WTC11 (cell line): ENCODE measurements at regions not wholly inside any gene's neighbourhood (a gene's known extent, or its start where the extent isn't known, plus 50 kb on each side); places are given as distances from the start of the nearest gene placed in this dataset.

Source experiments
- ATAC-seq: fragments of 200-7000 bp; cut with Tn5 transposase; 2 replicates; pipeline ENCODE4 v1.10.0; 2021; ENCODE audit warnings: mild to moderate bottlenecking, moderate library complexity
- CTCF ChIA-PET: fragments of 300-600 bp; sonication (Branson Sonifier 250); formaldehyde crosslinking; loops from one replicate; lab custom pipeline; 2021; ENCODE audit warnings: antibody characterized with exemption; lab: Charles Lee
- POLR2A ChIA-PET: fragments of 350-600 bp; sonication (Branson Sonifier 250); formaldehyde crosslinking; loops from one replicate; lab custom pipeline; 2021; ENCODE audit warnings: antibody characterized with exemption; lab: Charles Lee
- DNase-seq: peaks from one replicate; pipeline ENCODE4 v3.0.0; 2021; ENCODE audit warnings: low spot score
- H3K27ac Mint-ChIP-seq: 2 replicates; pipeline ENCODE4 v1.8.0; 2021; ENCODE audit warnings: mixed read lengths
- H3K27me3 Mint-ChIP-seq: 2 replicates; pipeline ENCODE4 v1.8.0; 2021; ENCODE audit warnings: low read depth, mild to moderate bottlenecking, moderate library complexity, mixed read lengths
- H3K36me3 Mint-ChIP-seq: 2 replicates; pipeline ENCODE4 v1.8.0; 2021; ENCODE audit warnings: mixed read lengths
- H3K4me1 Mint-ChIP-seq: 2 replicates; pipeline ENCODE4 v1.8.0; 2022; ENCODE audit warnings: mixed read lengths
- H3K4me3 Mint-ChIP-seq: 2 replicates; pipeline ENCODE4 v1.8.0; 2021; ENCODE audit warnings: mild to moderate bottlenecking, moderate library complexity, mixed read lengths
- H3K9me3 Mint-ChIP-seq: 2 replicates; pipeline ENCODE4 v1.8.0; 2021; ENCODE audit warnings: mixed read lengths
- EMX1 ChIP-seq: fragments of 250-450 bp; sonication (Bioruptor Pico); IDR thresholded peaks from 2 replicates; pipeline ENCODE4 v1.8.0; 2021; ENCODE audit warnings: mild to moderate bottlenecking
- ESRRA ChIP-seq: sonication (generic); formaldehyde crosslinking; IDR thresholded peaks from 2 replicates; pipeline ENCODE4 v1.8.1; 2022; ENCODE audit warnings: mild to moderate bottlenecking, missing genetic modification reagents, borderline replicate concordance
- ETV6 ChIP-seq: sonication (generic); formaldehyde crosslinking; IDR thresholded peaks from 2 replicates; pipeline ENCODE4 v1.8.1; 2022; ENCODE audit warnings: mild to moderate bottlenecking, missing genetic modification reagents
- FOXJ3 ChIP-seq: sonication (generic); formaldehyde crosslinking; IDR thresholded peaks from 2 replicates; pipeline ENCODE4 v1.9.0; 2021; ENCODE audit warnings: missing genetic modification reagents, mild to moderate bottlenecking, borderline replicate concordance
- FOXK1 ChIP-seq: sonication (generic); formaldehyde crosslinking; IDR thresholded peaks from 2 replicates; pipeline ENCODE4 v1.8.0; 2022; ENCODE audit warnings: mild to moderate bottlenecking, moderate library complexity, missing genetic modification reagents
- GABPB1 ChIP-seq: sonication (generic); formaldehyde crosslinking; IDR thresholded peaks from 2 replicates; pipeline ENCODE4 v1.8.1; 2023; ENCODE audit warnings: mild to moderate bottlenecking, missing genetic modification reagents
- HMGA2 ChIP-seq: fragments of 250-450 bp; sonication (Bioruptor Pico); IDR thresholded peaks from 2 replicates; pipeline ENCODE4 v1.4.0; 2021; ENCODE audit warnings: mild to moderate bottlenecking, moderate library complexity
- NFATC4 ChIP-seq: fragments of 250-450 bp; sonication (Bioruptor Pico); IDR thresholded peaks from 2 replicates; pipeline ENCODE4 v1.9.0; 2021; ENCODE audit warnings: mild to moderate bottlenecking
- NFE2L1 ChIP-seq: sonication (generic); formaldehyde crosslinking; IDR thresholded peaks from 2 replicates; pipeline ENCODE4 v1.8.1; 2023; ENCODE audit warnings: missing genetic modification reagents
- NR2C2 ChIP-seq: sonication (generic); formaldehyde crosslinking; IDR thresholded peaks from 2 replicates; pipeline ENCODE4 v1.8.0; 2022; ENCODE audit warnings: mild to moderate bottlenecking, missing genetic modification reagents
- PRRX2 ChIP-seq: fragments of 250-450 bp; sonication (Bioruptor Pico); IDR thresholded peaks from 2 replicates; pipeline ENCODE4 v1.8.0; 2021; ENCODE audit warnings: mild to moderate bottlenecking
- SMAD4 ChIP-seq: sonication (generic); formaldehyde crosslinking; IDR thresholded peaks from 2 replicates; pipeline ENCODE4 v1.8.0; 2022; ENCODE audit warnings: mild to moderate bottlenecking, missing genetic modification reagents
- SP1 ChIP-seq: sonication (generic); formaldehyde crosslinking; conservative IDR thresholded peaks from 2 replicates; pipeline ENCODE4 v1.8.1; 2022; ENCODE audit warnings: missing genetic modification reagents
- TCF7 ChIP-seq: sonication (generic); formaldehyde crosslinking; IDR thresholded peaks from 2 replicates; pipeline ENCODE4 v1.8.0; 2022; ENCODE audit warnings: mild to moderate bottlenecking, low read depth, missing genetic modification reagents, moderate library complexity
- ZBTB21 ChIP-seq: sonication (generic); formaldehyde crosslinking; IDR thresholded peaks from 2 replicates; pipeline ENCODE4 v1.8.1; 2023; ENCODE audit warnings: mild to moderate bottlenecking, missing genetic modification reagents, borderline replicate concordance
- ZNF219 ChIP-seq: sonication (generic); formaldehyde crosslinking; IDR thresholded peaks from 2 replicates; pipeline ENCODE4 v1.8.0; 2023; ENCODE audit warnings: missing genetic modification reagents, mild to moderate bottlenecking, borderline replicate concordance
- ZNF232 ChIP-seq: sonication (generic); formaldehyde crosslinking; IDR thresholded peaks from 2 replicates; pipeline ENCODE4 v1.8.0; 2022; ENCODE audit warnings: mild to moderate bottlenecking, missing genetic modification reagents
- ZNF396 ChIP-seq: fragments of 250-450 bp; sonication (Bioruptor Pico); IDR thresholded peaks from 2 replicates; pipeline ENCODE4 v1.8.0; 2021; ENCODE audit warnings: mild to moderate bottlenecking, moderate library complexity, borderline replicate concordance
- ZNF416 ChIP-seq: fragments of 250-450 bp; sonication (Bioruptor Pico); IDR thresholded peaks from 2 replicates; pipeline ENCODE4 v1.9.0; 2021; ENCODE audit warnings: mild to moderate bottlenecking, inconsistent platforms
- ZNF423 ChIP-seq: fragments of 250-450 bp; sonication (Bioruptor Pico); IDR thresholded peaks from 2 replicates; pipeline ENCODE4 v2.1.2; 2022; ENCODE audit warnings: mild to moderate bottlenecking, moderate library complexity
- TF ChIP-seq, protein P1 (sequence below): sonication (generic); formaldehyde crosslinking; IDR thresholded peaks from 2 replicates; pipeline ENCODE4 v1.8.0; 2022; ENCODE audit warnings: missing genetic modification reagents
- TF ChIP-seq, protein P2 (sequence below): sonication (generic); formaldehyde crosslinking; conservative IDR thresholded peaks from 2 replicates; pipeline ENCODE4 v1.8.1; 2022; ENCODE audit warnings: mild to moderate bottlenecking, missing genetic modification reagents
- TF ChIP-seq, protein P3 (sequence below): sonication (generic); formaldehyde crosslinking; IDR thresholded peaks from 2 replicates; pipeline ENCODE4 v1.8.1; 2023; ENCODE audit warnings: mild to moderate bottlenecking, missing genetic modification reagents
- TF ChIP-seq, protein P4 (sequence below): sonication (generic); formaldehyde crosslinking; IDR thresholded peaks from 2 replicates; pipeline ENCODE4 v1.8.1; 2023; ENCODE audit warnings: mild to moderate bottlenecking, missing genetic modification reagents, moderate library complexity

DNA sequence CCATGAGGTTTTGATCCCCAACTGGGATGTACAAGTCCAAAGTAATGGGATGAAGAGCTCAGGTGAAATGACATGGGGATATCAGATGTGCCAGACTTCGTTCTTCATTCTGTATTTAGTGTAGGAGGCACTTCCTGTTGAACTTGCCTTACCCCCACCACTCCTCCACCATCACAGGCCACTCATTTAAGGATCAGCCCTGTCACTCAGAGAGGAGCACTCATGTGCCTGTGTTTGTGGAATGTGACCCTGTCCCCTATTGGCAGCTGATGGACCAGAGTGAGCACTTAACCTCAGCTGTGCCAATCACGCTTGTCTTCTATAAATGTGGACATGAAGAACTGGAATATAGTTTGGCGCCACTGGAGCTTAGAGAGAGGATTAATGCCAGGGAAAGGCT is 91.4 kb upstream of the CTTNBP2NL start:
- H3K27me3 Mint-ChIP-seq, result peaks cover 2% of the 10 kb centered on the region; the same call in 1 of the 2 replicates
- ATAC-seq (no peak), DNase-seq (no peak)
- no peaks in the 10 kb centered on the region for H3K36me3 Mint-ChIP-seq
- ChIA-PET POLR2A (no interaction called here), CTCF (interaction anchor here (1.2 kb wide), 1 partner anchor 32 kb away, joined by 4 read pairs; no protein-coding TSS in a partner anchor)
- H3K9me3 Mint-ChIP-seq, result no peaks in the 10 kb centered on the region; the same call in 1 of the 2 replicates
- peaks cover 17% of the 10 kb centered on the region for H3K4me1 Mint-ChIP-seq
- H3K4me3 Mint-ChIP-seq, result no peak overlapping the region
- TF ChIP-seq, protein P1, sequence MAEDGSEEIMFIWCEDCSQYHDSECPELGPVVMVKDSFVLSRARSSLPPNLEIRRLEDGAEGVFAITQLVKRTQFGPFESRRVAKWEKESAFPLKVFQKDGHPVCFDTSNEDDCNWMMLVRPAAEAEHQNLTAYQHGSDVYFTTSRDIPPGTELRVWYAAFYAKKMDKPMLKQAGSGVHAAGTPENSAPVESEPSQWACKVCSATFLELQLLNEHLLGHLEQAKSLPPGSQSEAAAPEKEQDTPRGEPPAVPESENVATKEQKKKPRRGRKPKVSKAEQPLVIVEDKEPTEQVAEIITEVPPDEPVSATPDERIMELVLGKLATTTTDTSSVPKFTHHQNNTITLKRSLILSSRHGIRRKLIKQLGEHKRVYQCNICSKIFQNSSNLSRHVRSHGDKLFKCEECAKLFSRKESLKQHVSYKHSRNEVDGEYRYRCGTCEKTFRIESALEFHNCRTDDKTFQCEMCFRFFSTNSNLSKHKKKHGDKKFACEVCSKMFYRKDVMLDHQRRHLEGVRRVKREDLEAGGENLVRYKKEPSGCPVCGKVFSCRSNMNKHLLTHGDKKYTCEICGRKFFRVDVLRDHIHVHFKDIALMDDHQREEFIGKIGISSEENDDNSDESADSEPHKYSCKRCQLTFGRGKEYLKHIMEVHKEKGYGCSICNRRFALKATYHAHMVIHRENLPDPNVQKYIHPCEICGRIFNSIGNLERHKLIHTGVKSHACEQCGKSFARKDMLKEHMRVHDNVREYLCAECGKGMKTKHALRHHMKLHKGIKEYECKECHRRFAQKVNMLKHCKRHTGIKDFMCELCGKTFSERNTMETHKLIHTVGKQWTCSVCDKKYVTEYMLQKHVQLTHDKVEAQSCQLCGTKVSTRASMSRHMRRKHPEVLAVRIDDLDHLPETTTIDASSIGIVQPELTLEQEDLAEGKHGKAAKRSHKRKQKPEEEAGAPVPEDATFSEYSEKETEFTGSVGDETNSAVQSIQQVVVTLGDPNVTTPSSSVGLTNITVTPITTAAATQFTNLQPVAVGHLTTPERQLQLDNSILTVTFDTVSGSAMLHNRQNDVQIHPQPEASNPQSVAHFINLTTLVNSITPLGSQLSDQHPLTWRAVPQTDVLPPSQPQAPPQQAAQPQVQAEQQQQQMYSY, result no peak
- TF ChIP-seq GABPB1 (no peak), EMX1 (no peak), ZNF416 (CRISPR knock-in tag) (no peak), ZNF232 (CRISPR knock-in tag) (no peak), FOXJ3 (CRISPR knock-in tag) (no peak), ZBTB21 (CRISPR knock-in tag) (no peak), ZNF219 (CRISPR knock-in tag) (no peak), TCF7 (no peak), ZNF423 (no peak), NFE2L1 (CRISPR knock-in tag) (no peak), ESRRA (no peak), PRRX2 (CRISPR knock-in tag) (no peak), FOXK1 (CRISPR knock-in tag) (no peak)
- TF ChIP-seq, protein P2, sequence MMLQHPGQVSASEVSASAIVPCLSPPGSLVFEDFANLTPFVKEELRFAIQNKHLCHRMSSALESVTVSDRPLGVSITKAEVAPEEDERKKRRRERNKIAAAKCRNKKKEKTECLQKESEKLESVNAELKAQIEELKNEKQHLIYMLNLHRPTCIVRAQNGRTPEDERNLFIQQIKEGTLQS (CRISPR knock-in tag), result no peak
- H3K27ac Mint-ChIP-seq, result no peak overlapping the region

DNA sequence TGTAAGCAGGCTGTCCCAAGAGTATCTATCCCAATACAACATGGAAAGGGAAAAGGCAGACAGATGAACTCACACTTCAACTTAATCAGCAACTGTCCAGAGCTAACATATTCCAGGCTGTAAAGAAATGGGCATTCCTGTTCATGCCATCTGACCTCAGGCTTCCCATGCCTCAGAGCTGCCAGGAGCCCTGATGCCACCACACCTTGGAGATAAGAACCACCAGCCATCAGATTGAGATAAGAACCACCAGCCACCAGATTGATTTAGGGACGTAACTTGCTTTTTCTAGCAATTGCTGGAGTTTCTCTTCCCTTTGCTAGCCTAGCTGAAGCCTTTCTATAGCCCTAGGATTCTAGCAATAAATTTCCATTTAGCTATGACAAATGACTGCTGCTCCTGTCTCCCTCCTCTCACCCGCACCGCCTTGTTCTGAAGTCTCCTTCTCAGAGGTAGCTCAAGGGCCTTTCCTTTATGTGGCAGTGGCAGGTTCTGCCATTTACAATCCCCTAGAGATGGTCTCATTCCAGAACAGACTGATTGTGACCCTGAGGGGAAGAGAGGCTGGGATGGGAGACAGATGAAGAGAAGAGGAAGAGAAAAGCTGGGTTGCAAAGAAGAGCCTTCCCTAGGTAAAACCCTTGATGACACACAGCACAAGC is 88.0 kb upstream of the CTTNBP2NL start:
- Mint-ChIP-seq H3K4me1 (peaks cover 19% of the 10 kb centered on the region), H3K36me3 (no peaks in the 10 kb centered on the region), H3K27ac (no peak overlapping the region), H3K4me3 (no peak overlapping the region), H3K9me3 (no peaks in the 10 kb centered on the region), H3K27me3 (peaks cover 2% of the 10 kb centered on the region; the same call in 1 of the 2 replicates)
- ChIA-PET POLR2A (no interaction called here), CTCF (interaction anchor here (1.0 to 3.2 kb wide), 6 partner anchors 8 to 367 kb away, joined by 3 to 33 read pairs (median 3); partner anchors contain the start of gene MOV10)
- ATAC-seq (no peak; the same call in 1 of the 2 replicates), DNase-seq (no peak)
- TF ChIP-seq, protein P3, sequence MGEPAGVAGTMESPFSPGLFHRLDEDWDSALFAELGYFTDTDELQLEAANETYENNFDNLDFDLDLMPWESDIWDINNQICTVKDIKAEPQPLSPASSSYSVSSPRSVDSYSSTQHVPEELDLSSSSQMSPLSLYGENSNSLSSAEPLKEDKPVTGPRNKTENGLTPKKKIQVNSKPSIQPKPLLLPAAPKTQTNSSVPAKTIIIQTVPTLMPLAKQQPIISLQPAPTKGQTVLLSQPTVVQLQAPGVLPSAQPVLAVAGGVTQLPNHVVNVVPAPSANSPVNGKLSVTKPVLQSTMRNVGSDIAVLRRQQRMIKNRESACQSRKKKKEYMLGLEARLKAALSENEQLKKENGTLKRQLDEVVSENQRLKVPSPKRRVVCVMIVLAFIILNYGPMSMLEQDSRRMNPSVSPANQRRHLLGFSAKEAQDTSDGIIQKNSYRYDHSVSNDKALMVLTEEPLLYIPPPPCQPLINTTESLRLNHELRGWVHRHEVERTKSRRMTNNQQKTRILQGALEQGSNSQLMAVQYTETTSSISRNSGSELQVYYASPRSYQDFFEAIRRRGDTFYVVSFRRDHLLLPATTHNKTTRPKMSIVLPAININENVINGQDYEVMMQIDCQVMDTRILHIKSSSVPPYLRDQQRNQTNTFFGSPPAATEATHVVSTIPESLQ, result no peak
- 0 out of 2 replicates have a peak, but pooled peaks have one; percentile 34 for TF ChIP-seq ETV6 (CRISPR knock-in tag)

DNA sequence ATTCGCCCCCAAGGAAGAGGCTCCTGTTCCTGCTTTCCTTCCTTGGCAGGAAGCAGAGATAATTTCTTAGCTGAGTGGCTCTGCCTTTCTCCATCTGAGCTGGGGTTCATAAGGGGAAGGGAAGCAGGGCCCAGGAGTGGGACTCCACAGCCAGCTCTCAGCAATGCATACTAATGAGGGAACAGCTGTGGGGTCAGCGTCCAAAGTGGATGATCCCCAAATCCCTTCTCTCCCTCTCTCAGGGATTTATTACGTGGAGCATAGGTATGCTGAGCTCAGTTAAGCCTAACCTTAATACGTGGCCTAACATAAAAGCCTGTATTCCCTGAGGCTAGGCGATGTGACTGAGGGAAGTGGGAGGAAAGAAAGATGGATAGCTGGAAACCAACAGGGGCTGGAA is 87.3 kb upstream of the CTTNBP2NL start:
- no peaks in the 10 kb centered on the region for H3K9me3 Mint-ChIP-seq
- H3K4me3 Mint-ChIP-seq, result no peak overlapping the region
- CTCF ChIA-PET, result interaction anchor here (0.8 to 3.2 kb wide), 6 partner anchors 8 to 366 kb away, joined by 3 to 33 read pairs (median 3); partner anchors contain the start of gene MOV10
- TF ChIP-seq, protein P4, sequence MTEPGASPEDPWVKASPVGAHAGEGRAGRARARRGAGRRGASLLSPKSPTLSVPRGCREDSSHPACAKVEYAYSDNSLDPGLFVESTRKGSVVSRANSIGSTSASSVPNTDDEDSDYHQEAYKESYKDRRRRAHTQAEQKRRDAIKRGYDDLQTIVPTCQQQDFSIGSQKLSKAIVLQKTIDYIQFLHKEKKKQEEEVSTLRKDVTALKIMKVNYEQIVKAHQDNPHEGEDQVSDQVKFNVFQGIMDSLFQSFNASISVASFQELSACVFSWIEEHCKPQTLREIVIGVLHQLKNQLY, result no peak
- TF ChIP-seq ETV6 (CRISPR knock-in tag) (no peak), SMAD4 (CRISPR knock-in tag) (no peak), ZNF396 (CRISPR knock-in tag) (no peak), NFATC4 (CRISPR knock-in tag) (no peak), SP1 (CRISPR knock-in tag) (no peak), NR2C2 (CRISPR knock-in tag) (no peak), HMGA2 (no peak)
- TF ChIP-seq, protein P3, result no peak
- TF ChIP-seq, protein P2 (CRISPR knock-in tag), result no peak

More for the DNA sequence above, 87.3 kb upstream of the CTTNBP2NL start:
- no peaks in the 10 kb centered on the region for H3K36me3 Mint-ChIP-seq
- peaks cover 2% of the 10 kb centered on the region; the same call in 1 of the 2 replicates for H3K27me3 Mint-ChIP-seq
- H3K4me1 Mint-ChIP-seq, result peaks cover 19% of the 10 kb centered on the region
- no peak overlapping the region for H3K27ac Mint-ChIP-seq
- ATAC-seq (no peak; the same call in 1 of the 2 replicates), DNase-seq (no peak)
- POLR2A ChIA-PET, result no interaction called here
